ENCODE measurements at regions not wholly inside any gene's neighbourhood (a gene's known extent, or its start where the extent isn't known, plus 50 kb on each side); places are given as distances from the start of the nearest gene placed in this dataset.

- no peaks in the 10 kb centered on the region for H3K27me3 ChIP-seq (ENCODE audit: control insufficient read depth in 4 of 4, insufficient read depth in 4 of 4, low read length in 3 of 4)
- no peak for DNase-seq (ENCODE audit: low spot score)
- H3K9ac ChIP-seq (ENCODE audit: low read depth in 1 of 2, low read length in 2 of 2): no peak overlapping the region
- no peak overlapping the region for H3K27ac ChIP-seq (ENCODE audit: low read depth in 1 of 2, low read length in 2 of 2)
- WGBS: 78% methylated on average over 6 of the region's 6 CpGs
- no peaks in the 10 kb centered on the region for H3K9me3 ChIP-seq (ENCODE audit: control insufficient read depth in 4 of 4, low read length in 3 of 4)
- TF ChIP-seq CTCF (IDR thresholded peaks at IDR 0.05; ENCODE audit: low read depth, low read length, missing input control) (no peak), MAX (IDR thresholded peaks at IDR 0.05) (no peak), RXRA (IDR thresholded peaks at IDR 0.05) (no peak), HNF4A (conservative IDR thresholded peaks at IDR 0.05) (no peak), ZBTB33 (IDR thresholded peaks at IDR 0.05) (no peak), YY1 (IDR thresholded peaks at IDR 0.05) (no peak), ATF3 (IDR thresholded peaks at IDR 0.05) (no peak), NR2F2 (IDR thresholded peaks at IDR 0.05) (no peak), EGR1 (IDR thresholded peaks at IDR 0.05; ENCODE audit: low read depth in 2 of 2) (no peak), JUND (IDR thresholded peaks at IDR 0.05) (no peak), REST (IDR thresholded peaks at IDR 0.05) (no peak), RAD21 (IDR thresholded peaks at IDR 0.05) (no peak), GABPA (IDR thresholded peaks at IDR 0.05 in 1 of 2, conservative IDR thresholded peaks at IDR 0.05 in 1 of 2) (no peak), FOXA1 (IDR thresholded peaks at IDR 0.05) (no peak), SP1 (IDR thresholded peaks at IDR 0.05) (no peak)
- no peak overlapping the region for H3K4me3 ChIP-seq (ENCODE audit: low read depth in 1 of 3, low read length in 3 of 3)
- no peaks in the 10 kb centered on the region for H3K36me3 ChIP-seq (ENCODE audit: control insufficient read depth in 4 of 4, insufficient read depth in 3 of 4, low read depth in 1 of 4, low read length in 3 of 4)
- H3K4me1 ChIP-seq (ENCODE audit: control insufficient read depth in 4 of 4, insufficient read depth in 4 of 4, low read length in 3 of 4): no peaks in the 10 kb centered on the region
Observed at GRCh38 chr4:127246963-127247952, 385.5 kb upstream of the INTU start.
